Bone marrow (tissue), 2 donors: ENCODE measurements at regions not wholly inside any gene's neighbourhood (a gene's known extent, or its start where the extent isn't known, plus 50 kb on each side); places are given as distances from the start of the nearest gene placed in this dataset.

Experiments
- DNase-seq, 2 donors: peaks; one replicate each; lab custom pipeline; 2025; lab: John Stamatoyannopoulos, UW

- no peak for DNase-seq
Observed at GRCh38 chr13:81791641-81792040, 1450.7 kb upstream of the SPRY2 start.

GRCh38 chr13:81781471-81781870 is 1440.5 kb upstream of the SPRY2 start:
- DNase-seq = no peak

- DNase-seq = no peak
Observed at GRCh38 chr13:81779876-81780275, 1439.0 kb upstream of the SPRY2 start.

DNA sequence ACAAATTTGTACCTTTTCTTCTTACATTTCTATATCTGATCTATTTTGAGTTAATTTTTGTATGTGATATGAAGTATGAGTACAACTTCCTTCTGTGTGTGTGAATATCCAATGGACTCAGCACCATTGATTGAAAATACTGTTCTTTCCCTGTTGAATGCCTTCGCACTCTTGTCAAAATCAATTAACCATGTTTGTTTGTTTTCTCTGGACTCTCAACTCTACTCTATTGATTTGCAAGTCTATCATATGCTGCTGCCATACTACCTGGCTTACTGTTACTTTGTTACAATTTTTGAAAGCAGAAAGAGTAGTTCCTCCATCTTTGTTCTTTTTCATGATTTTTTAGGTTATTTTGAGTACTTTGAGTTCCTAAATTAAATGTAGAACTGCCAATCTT is 1437.4 kb upstream of the SPRY2 start:
- no peak for DNase-seq

- DNase-seq = no peak
Observed at GRCh38 chr13:81773263-81773662, 1432.3 kb upstream of the SPRY2 start.

GRCh38 chr13:81771951-81772350 is 1431.0 kb upstream of the SPRY2 start:
- DNase-seq = no peak

DNA sequence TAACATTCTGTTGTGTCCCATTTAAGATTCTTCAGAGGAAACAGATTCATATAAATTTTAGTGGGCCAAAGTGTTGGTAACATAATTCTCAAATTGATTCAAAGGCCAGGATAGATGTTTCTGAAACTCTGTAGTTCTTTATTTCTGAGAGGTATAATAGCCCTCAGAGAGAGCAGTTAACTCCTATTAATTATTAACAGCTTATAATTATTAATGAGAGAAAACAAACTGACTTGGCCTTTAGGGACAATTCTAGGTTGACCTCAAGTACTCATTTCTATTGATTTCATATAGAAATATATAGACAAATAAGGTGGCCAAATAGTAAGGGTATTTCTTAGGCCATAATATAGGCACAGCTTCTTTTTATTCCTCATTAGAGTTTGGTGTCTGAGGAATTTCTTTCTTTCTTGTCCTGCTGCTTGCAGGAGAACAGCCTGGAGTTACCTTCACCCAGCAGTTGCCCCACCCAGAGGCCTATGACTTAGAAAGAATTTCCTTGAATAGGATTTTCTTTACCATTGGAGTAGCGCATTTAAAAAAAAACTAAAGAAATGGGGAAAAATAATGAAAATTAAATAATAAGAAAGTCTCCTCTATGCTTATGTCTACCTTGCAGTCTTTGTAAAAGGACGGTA is 1430.1 kb upstream of the SPRY2 start:
- no peak for DNase-seq

DNA sequence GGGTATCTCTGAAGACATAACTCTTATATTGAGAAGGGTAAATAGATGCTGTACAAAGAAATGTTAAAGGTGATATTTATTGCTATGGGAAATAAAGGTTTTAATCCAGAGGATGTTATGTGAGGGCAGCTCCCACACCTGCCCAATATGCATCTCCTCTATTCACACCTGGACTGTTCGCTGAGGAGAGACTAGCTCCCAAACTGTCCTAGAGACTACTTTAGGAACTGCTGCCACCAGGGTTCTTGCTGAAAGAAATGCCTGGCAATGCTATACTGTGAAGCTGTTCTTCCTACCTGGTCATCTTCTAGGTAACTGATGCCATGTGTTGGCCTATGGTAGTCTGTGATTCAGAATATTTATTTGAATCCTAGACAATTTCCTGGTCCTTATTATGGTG is 1421.5 kb upstream of the SPRY2 start:
- no peak for DNase-seq

DNA sequence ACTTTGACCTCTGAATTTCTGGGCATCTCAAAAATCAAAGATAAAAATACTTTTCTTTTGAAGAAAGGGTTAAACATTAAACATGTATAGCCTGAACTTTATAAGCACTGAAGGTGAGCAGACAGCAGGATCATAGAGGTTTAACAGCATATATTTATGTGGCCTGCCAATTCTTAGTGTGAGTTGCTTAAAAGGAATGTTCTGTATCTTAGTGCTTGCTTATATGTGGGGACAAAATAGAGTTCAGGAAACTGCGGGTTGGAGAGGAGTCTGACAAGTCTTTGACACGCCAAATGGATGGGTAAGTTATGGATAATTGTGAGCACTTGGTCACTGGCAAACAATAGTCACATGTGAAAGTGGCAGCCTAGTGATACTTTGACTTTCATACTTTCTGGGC is 1419.4 kb upstream of the SPRY2 start:
- no peak for DNase-seq

DNA sequence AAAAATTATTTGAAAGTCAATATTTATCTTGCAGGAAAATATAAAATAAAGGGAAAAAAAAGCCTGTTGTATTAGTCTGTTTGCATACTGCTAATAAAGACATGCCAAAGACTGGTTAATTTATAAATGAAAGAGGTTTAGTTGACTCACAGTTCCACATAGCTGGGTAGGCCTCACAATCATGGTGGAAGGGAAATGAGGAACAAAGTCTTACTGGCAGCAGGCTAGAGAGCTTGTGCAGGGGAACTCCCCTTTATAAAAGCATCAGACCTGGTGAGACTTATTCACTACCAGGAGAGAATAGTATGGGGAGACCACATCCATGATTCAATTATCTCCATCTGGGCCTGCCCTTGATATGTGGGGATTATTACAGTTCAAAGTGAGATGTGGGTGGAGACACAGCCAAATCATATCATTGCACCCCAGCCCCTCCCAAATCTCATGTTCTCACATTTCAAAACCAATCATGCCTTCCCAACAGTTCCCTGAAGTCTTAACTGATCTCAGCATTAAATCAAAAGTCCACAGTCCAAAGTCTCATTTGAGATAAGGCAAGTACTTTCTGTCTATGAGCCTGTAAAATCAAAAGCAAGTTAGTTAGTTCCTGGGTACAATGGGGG is 1416.5 kb upstream of the SPRY2 start:
- no peak for DNase-seq

GRCh38 chr13:81745391-81745790 is 1404.5 kb upstream of the SPRY2 start:
- DNase-seq = no peak

DNA sequence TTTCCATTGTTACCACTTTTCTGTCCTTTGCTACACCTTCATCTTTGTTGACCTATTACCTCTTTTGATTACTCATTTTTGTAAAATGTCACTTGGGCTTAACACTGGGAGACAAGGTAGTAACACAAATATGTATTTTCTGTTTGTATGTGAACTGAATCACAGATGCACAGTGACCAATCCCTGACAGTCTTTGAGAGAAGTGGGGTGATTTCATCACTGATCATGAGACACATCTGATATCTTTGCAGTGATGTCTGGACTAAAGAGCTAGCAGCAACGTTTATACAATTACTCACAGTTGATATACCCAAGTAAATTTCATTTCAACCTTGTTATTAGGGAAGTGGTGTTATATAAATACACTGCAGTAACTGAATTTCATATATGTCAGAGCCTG is 1397.4 kb upstream of the SPRY2 start:
- no peak for DNase-seq

DNA sequence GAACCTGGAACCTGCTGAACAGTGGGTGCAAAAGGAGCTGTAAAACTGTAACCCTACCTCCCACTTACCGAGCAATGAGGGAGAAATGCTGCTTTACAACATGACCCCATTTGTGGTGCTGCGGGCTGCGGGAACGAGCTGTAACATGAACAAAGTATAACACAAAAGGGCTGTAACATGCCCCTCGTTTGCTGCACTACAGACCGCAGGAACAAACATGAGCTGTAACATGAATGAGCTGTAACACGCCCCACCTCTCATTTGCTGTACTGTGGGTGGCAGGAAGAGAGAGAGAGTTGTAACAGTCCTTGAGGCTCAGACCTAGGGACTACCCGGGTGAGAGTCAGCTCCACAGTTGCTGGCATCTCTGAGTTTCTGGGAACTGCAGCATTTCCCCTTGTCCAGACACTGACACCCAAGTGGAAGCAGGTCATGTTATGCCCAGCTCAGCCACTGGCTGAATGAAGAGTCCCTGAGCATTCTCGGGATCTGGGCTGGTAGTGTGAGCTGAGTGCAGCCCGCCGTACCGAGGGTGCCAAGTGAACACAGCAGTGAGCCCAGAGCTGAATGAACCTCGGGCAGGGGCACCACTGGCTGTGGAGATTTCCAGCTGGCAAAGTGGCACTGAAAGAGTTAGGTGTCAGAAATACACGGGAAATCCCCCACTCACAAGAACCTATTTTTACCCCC is 1385.3 kb upstream of the SPRY2 start:
- no peak for DNase-seq

GRCh38 chr13:81722456-81722855 is 1381.5 kb upstream of the SPRY2 start:
- DNase-seq = no peak

GRCh38 chr13:81721400-81721799 is 1380.5 kb upstream of the SPRY2 start:
- DNase-seq = no peak

DNA sequence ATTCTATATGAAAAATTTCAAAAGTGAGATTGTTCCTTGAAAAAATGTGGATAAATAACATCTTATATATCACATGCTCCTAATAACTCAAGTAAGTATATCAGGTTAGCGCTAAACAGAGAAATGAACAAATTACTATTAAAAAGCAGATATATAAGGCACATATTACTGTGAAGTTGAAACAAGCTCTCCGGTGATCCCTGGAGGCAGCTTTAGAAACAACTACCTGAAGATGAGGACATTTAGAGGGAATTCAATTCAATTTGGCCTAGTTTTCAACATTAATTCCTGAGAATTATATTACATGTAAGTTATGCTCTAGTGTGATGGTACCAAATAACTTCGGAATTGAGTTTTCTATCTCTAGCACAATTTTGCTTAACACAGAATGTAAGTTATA is 1373.6 kb upstream of the SPRY2 start:
- no peak for DNase-seq

DNA sequence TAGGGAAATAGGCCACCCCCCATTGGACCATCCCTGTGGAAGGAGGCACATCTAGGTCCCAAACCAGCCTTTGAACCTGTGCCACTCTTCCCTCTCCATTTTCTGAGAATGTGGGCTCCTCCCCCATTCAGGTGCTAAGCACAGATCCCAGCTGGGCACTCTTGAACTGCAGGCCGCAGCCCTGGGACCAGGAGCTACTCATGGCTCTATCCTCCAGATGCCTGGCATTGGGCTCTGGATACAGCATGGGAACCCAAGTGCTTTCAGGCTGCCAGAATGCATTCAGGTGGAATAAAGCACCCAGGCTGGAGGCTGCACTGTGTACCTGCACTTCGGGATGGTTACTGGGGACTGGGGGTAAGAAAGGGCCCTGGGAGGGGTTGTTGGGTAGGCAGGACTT is 1372.3 kb upstream of the SPRY2 start:
- no peak for DNase-seq

GRCh38 chr13:81697826-81698225 is 1356.9 kb upstream of the SPRY2 start:
- no peak for DNase-seq

DNA sequence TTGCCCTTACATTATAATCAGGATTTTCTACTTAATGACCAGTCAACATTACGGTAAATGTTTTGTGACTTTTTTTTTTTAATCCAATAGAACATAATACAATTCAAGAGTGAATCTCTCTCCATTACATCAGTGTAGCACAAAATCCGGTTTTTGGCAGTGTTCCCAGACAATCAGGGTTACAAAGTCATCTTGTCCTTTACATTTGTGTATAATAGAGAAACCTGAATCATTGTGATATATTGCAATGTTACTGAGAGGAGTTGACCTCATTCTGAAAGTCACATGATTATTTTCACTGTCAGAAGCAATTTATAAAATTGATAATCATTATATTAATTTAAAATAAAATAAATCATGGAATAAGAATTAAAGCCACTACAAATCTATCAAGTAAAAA is 1346.0 kb upstream of the SPRY2 start:
- no peak for DNase-seq

DNA sequence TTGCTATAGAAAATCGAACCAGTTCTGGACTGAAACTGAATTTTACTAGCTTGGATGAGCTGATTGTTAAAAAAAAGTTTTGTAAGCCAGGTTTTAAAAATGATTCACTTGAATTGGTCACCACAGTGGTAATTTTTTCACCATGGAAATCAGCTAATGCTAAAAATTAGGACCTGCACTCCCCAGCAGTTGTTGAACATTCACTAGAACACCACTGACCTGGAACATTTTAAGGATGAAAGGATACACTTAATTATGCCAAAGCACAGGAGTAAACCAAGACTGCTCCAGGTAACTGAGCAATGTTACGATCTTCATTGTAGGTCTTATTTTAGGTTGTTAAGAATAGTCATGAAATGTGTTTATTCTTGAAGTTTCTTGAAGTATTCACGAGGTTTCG is 1342.6 kb upstream of the SPRY2 start:
- no peak for DNase-seq

- no peak for DNase-seq
Observed at GRCh38 chr13:81682081-81682630, 1341.2 kb upstream of the SPRY2 start.

DNA sequence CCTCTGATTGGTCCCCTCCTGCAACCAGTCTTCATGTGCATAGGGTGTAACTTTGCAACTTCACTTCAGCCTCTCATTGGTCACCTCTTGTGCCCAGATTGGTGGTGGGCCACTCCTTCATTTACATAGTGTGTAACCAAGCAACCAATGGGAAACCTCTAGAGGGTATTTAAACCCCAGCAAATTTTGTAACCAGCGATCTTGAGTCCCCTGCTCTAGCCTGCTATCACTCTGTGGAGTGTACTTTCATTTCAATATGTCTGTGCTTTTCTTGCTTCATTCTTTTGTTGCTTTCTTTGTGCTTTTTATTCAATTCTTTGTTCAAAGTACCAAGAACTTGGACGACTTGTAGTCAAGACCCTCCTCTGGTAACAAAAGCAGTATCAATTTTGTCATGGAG is 1336.9 kb upstream of the SPRY2 start:
- DNase-seq = no peak

DNA sequence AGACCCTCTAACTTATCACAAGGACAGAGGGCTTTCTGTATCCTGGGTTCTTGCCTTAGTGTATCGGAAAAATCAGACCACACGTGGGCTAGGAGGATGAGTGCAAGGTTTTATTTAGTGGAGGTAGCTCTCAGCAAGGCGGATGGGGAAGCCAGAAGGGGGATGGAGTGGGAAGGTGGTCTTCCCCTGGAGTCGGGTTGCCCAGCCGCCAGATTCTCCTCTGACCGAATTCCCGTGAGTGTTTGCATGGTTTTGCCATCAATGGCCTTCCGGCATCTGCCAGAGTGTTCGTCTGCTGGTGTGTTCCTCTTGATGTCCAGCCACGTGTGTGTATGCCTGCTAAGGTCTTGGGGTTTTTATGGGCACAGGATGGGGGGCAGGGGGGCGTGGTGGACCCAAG is 1335.1 kb upstream of the SPRY2 start:
- no peak for DNase-seq
